ENCODE measurements at regions not wholly inside any gene's neighbourhood (a gene's known extent, or its start where the extent isn't known, plus 50 kb on each side); places are given as distances from the start of the nearest gene placed in this dataset.

GRCh38 chr19:31448221-31448657 is 99.0 kb upstream of the TSHZ3 start:
- no peak for ATAC-seq (ENCODE audit: low read depth in 2 of 2)
- H3K4me3 ChIP-seq (ENCODE audit: low read depth, low read length): no peak overlapping the region
- DNase-seq: no peak
- Mint-ChIP-seq H3K36me3 (no peaks in the 10 kb centered on the region), H3K4me3 (no peak overlapping the region), H3K27ac (no peak overlapping the region), H3K4me1 (no peaks in the 10 kb centered on the region), H3K9me3 (peaks cover 0 to 10% (median 4%) of the 10 kb centered on the region in 7 donors), H3K27me3 (peaks cover 4% of the 10 kb centered on the region)
- no peaks in the 10 kb centered on the region for H3K36me3 ChIP-seq (ENCODE audit: control insufficient read depth, insufficient read depth, low read length)
- H3K27me3 ChIP-seq (ENCODE audit: control insufficient read depth, insufficient read depth, low read length): no peaks in the 10 kb centered on the region
- H3K4me1 ChIP-seq (ENCODE audit: control insufficient read depth, insufficient read depth, low read length, poor library complexity, severe bottlenecking): no peaks in the 10 kb centered on the region
- H3K9me3 ChIP-seq (ENCODE audit: control insufficient read depth in 2 of 2, low read length in 2 of 2): no peaks in the 10 kb centered on the region
- no peak overlapping the region for H3K27ac ChIP-seq (ENCODE audit: insufficient read depth, low read length, poor library complexity, severe bottlenecking)

- no peaks in the 10 kb centered on the region for H3K36me3 ChIP-seq (ENCODE audit: control insufficient read depth, insufficient read depth, low read length)
- H3K9me3 ChIP-seq (ENCODE audit: control insufficient read depth in 2 of 2, low read length in 2 of 2): no peaks in the 10 kb centered on the region
- no peak overlapping the region for H3K4me3 ChIP-seq (ENCODE audit: low read depth, low read length)
- no peaks in the 10 kb centered on the region for H3K4me1 ChIP-seq (ENCODE audit: control insufficient read depth, insufficient read depth, low read length, poor library complexity, severe bottlenecking)
- no peak overlapping the region for H3K4me3 Mint-ChIP-seq
- H3K36me3 Mint-ChIP-seq: no peaks in the 10 kb centered on the region
- DNase-seq: no peak
- H3K9me3 Mint-ChIP-seq: peaks cover 0 to 9% (median 4%) of the 10 kb centered on the region in 7 donors
- H3K27me3 ChIP-seq (ENCODE audit: control insufficient read depth, insufficient read depth, low read length): no peaks in the 10 kb centered on the region
- H3K4me1 Mint-ChIP-seq: no peaks in the 10 kb centered on the region
- no peak for ATAC-seq (ENCODE audit: low read depth in 2 of 2)
- peaks cover 8% of the 10 kb centered on the region for H3K27me3 Mint-ChIP-seq
- H3K27ac ChIP-seq (ENCODE audit: insufficient read depth, low read length, poor library complexity, severe bottlenecking): no peak overlapping the region
- no peak overlapping the region for H3K27ac Mint-ChIP-seq
Observed at GRCh38 chr19:31449379-31449778, 100.1 kb upstream of the TSHZ3 start.

DNA sequence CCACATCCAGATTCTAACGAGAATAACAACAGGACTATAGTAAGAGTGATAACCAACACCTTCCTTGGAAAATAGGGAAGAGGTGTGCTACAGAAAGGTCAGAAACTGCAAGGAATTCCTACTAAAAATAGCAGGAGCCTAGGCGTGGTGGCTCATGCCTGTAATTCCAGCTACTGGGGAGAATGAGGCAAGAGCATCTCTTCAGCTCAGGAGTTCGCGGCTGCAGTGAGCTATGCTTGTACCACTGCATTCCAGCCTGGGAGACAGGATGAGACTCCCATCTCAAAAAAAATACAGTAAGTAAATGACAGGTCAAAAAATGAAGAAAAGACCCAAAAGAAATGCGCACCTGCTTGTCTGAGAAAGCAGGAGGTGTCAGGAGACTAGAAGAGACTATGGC is 101.5 kb upstream of the TSHZ3 start:
- ATAC-seq (ENCODE audit: low read depth in 2 of 2) (no peak), DNase-seq (no peak)
- Mint-ChIP-seq H3K9me3 (peaks cover 0 to 4% (median 0%) of the 10 kb centered on the region in 7 donors), H3K36me3 (no peaks in the 10 kb centered on the region), H3K27me3 (peaks cover 8% of the 10 kb centered on the region), H3K4me1 (no peaks in the 10 kb centered on the region), H3K27ac (no peak overlapping the region), H3K4me3 (no peak overlapping the region)
- Histone ChIP-seq H3K36me3 (ENCODE audit: control insufficient read depth, insufficient read depth, low read length) (no peaks in the 10 kb centered on the region), H3K27ac (ENCODE audit: insufficient read depth, low read length, poor library complexity, severe bottlenecking) (no peak overlapping the region), H3K9me3 (ENCODE audit: control insufficient read depth in 2 of 2, low read length in 2 of 2) (no peaks in the 10 kb centered on the region), H3K27me3 (ENCODE audit: control insufficient read depth, insufficient read depth, low read length) (no peaks in the 10 kb centered on the region), H3K4me1 (ENCODE audit: control insufficient read depth, insufficient read depth, low read length, poor library complexity, severe bottlenecking) (no peaks in the 10 kb centered on the region), H3K4me3 (ENCODE audit: low read depth, low read length) (no peak overlapping the region)

DNA sequence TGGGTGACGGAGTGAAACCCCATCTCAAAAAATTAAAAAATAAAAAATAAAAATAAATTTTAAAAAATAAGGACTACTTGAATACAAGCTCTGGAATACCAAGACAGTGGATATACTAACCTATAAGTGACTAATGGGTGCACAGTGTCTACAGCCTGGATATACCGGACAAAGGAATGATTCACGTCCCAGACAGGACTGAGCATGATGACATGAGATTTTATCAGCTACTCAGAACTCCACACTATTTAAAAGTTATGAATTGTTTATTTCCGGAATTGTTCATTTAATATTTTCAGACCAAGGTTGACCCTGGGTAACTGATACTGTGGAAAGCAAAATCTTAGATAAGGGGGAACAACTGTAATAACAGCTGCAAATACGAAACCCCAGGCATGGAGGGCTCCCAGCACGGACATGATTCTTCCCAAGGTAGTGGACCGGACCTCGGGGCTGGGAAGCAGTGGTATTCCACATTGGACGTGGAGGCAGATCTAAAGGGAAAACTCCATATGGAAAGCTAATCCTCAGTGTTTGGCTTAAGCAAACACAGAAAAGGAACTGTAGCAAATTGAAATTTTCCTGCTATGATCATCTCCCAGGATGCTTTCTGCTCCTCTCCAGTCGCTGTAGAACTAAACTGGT is 102.6 kb upstream of the TSHZ3 start:
- Mint-ChIP-seq H3K27me3 (peaks cover 8% of the 10 kb centered on the region), H3K36me3 (no peaks in the 10 kb centered on the region), H3K4me3 (no peak overlapping the region), H3K9me3 (peaks cover 0 to 4% (median 0%) of the 10 kb centered on the region in 7 donors), H3K4me1 (no peaks in the 10 kb centered on the region), H3K27ac (no peak overlapping the region)
- ATAC-seq (ENCODE audit: low read depth in 2 of 2): no peak
- Histone ChIP-seq H3K4me3 (ENCODE audit: low read depth, low read length) (no peak overlapping the region), H3K36me3 (ENCODE audit: control insufficient read depth, insufficient read depth, low read length) (no peaks in the 10 kb centered on the region), H3K27me3 (ENCODE audit: control insufficient read depth, insufficient read depth, low read length) (no peaks in the 10 kb centered on the region), H3K27ac (ENCODE audit: insufficient read depth, low read length, poor library complexity, severe bottlenecking) (no peak overlapping the region), H3K9me3 (ENCODE audit: control insufficient read depth in 2 of 2, low read length in 2 of 2) (no peaks in the 10 kb centered on the region), H3K4me1 (ENCODE audit: control insufficient read depth, insufficient read depth, low read length, poor library complexity, severe bottlenecking) (no peaks in the 10 kb centered on the region)
- DNase-seq: no peak

GRCh38 chr19:31459430-31459829 is 110.2 kb upstream of the TSHZ3 start:
- no peaks in the 10 kb centered on the region for H3K36me3 Mint-ChIP-seq
- ATAC-seq (ENCODE audit: low read depth in 2 of 2) (no peak), DNase-seq (no peak)
- H3K9me3 Mint-ChIP-seq: peaks cover 0 to 2% (median 0%) of the 10 kb centered on the region in 7 donors
- Histone ChIP-seq H3K9me3 (ENCODE audit: control insufficient read depth in 2 of 2, low read length in 2 of 2) (no peaks in the 10 kb centered on the region), H3K27ac (ENCODE audit: insufficient read depth, low read length, poor library complexity, severe bottlenecking) (no peak overlapping the region), H3K4me3 (ENCODE audit: low read depth, low read length) (no peak overlapping the region), H3K27me3 (ENCODE audit: control insufficient read depth, insufficient read depth, low read length) (peaks cover 5% of the 10 kb centered on the region), H3K4me1 (ENCODE audit: control insufficient read depth, insufficient read depth, low read length, poor library complexity, severe bottlenecking) (no peaks in the 10 kb centered on the region), H3K36me3 (ENCODE audit: control insufficient read depth, insufficient read depth, low read length) (no peaks in the 10 kb centered on the region)
- no peaks in the 10 kb centered on the region for H3K4me1 Mint-ChIP-seq
- no peak overlapping the region for H3K4me3 Mint-ChIP-seq
- peaks cover 4% of the 10 kb centered on the region for H3K27me3 Mint-ChIP-seq
- H3K27ac Mint-ChIP-seq: no peak overlapping the region

- Mint-ChIP-seq H3K27me3 (peaks cover 4% of the 10 kb centered on the region), H3K27ac (no peak overlapping the region), H3K4me1 (no peaks in the 10 kb centered on the region), H3K4me3 (no peak overlapping the region), H3K9me3 (peaks cover 0 to 2% (median 0%) of the 10 kb centered on the region in 7 donors), H3K36me3 (no peaks in the 10 kb centered on the region)
- ATAC-seq (ENCODE audit: low read depth in 2 of 2) (no peak), DNase-seq (no peak)
- Histone ChIP-seq H3K4me1 (ENCODE audit: control insufficient read depth, insufficient read depth, low read length, poor library complexity, severe bottlenecking) (no peaks in the 10 kb centered on the region), H3K27ac (ENCODE audit: insufficient read depth, low read length, poor library complexity, severe bottlenecking) (no peak overlapping the region), H3K27me3 (ENCODE audit: control insufficient read depth, insufficient read depth, low read length) (peaks cover 5% of the 10 kb centered on the region), H3K4me3 (ENCODE audit: low read depth, low read length) (no peak overlapping the region), H3K9me3 (ENCODE audit: control insufficient read depth in 2 of 2, low read length in 2 of 2) (no peaks in the 10 kb centered on the region), H3K36me3 (ENCODE audit: control insufficient read depth, insufficient read depth, low read length) (no peaks in the 10 kb centered on the region)
Observed at GRCh38 chr19:31461814-31462539, 112.7 kb upstream of the TSHZ3 start.

GRCh38 chr19:31470229-31470939 is 121.1 kb upstream of the TSHZ3 start:
- Histone ChIP-seq H3K4me1 (ENCODE audit: control insufficient read depth, insufficient read depth, low read length, poor library complexity, severe bottlenecking) (no peaks in the 10 kb centered on the region), H3K27ac (ENCODE audit: insufficient read depth, low read length, poor library complexity, severe bottlenecking) (no peak overlapping the region), H3K4me3 (ENCODE audit: low read depth, low read length) (no peak overlapping the region), H3K9me3 (ENCODE audit: control insufficient read depth in 2 of 2, low read length in 2 of 2) (no peaks in the 10 kb centered on the region), H3K27me3 (ENCODE audit: control insufficient read depth, insufficient read depth, low read length) (no peaks in the 10 kb centered on the region), H3K36me3 (ENCODE audit: control insufficient read depth, insufficient read depth, low read length) (no peaks in the 10 kb centered on the region)
- Mint-ChIP-seq H3K4me1 (no peaks in the 10 kb centered on the region), H3K27me3 (no peaks in the 10 kb centered on the region), H3K9me3 (peaks cover 0 to 2% (median 0%) of the 10 kb centered on the region in 7 donors), H3K27ac (no peak overlapping the region), H3K36me3 (no peaks in the 10 kb centered on the region), H3K4me3 (no peak overlapping the region)
- DNase-seq: no peak
- ATAC-seq (ENCODE audit: low read depth in 2 of 2): no peak

All from CD4-positive, CD25-positive, alpha-beta regulatory T cell (primary cell).